ENCODE measurements at regions not wholly inside any gene's neighbourhood (a gene's known extent, or its start where the extent isn't known, plus 50 kb on each side); places are given as distances from the start of the nearest gene placed in this dataset.
A peak's percentile ranks its signal among the peaks of the same experiment; 100 is the strongest.

DNA sequence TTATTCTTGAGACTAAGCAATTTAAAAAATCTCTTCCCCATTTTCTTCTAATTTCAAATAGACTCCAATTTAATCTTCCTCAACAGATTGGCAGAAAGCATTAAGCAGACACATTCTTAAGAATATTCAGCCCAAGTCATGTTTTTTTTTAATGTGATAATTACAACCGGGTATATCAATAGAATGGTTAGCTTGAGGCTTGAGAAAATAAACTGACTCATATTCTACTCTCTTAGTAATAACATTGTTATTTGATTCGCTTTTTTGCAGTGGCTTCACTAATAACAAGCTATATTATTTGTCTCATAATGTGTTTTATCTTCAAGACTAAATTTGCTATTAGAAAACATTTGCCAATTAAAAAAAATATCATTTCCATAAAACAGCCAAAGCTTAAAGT lies 488.6 kb upstream of the RGS18 start:
- H3K4me3 ChIP-seq (ENCODE audit: insufficient read depth in 1 of 2, low read depth in 1 of 2, low read length in 2 of 2) = no peak overlapping the region
- no peak overlapping the region for H2BK15ac ChIP-seq (ENCODE audit: low read depth, poor library complexity, severe bottlenecking)
- H3K14ac ChIP-seq (ENCODE audit: low read length in 2 of 2) = no peak overlapping the region
- H2BK5ac ChIP-seq (ENCODE audit: low read depth, low read length, poor library complexity, severe bottlenecking) = no peak overlapping the region
- no peak overlapping the region for H4K91ac ChIP-seq (ENCODE audit: low read length)
- H3K4me2 ChIP-seq (ENCODE audit: low read length, poor library complexity, severe bottlenecking) = no peak overlapping the region
- peaks cover 2% of the 10 kb centered on the region for H3K4me1 ChIP-seq (ENCODE audit: control insufficient read depth, insufficient read depth, low read depth, low read length)
- no peaks in the 10 kb centered on the region for H3K36me3 ChIP-seq (ENCODE audit: control insufficient read depth in 1 of 2, insufficient read depth in 2 of 2, low read depth in 1 of 2, low read length in 2 of 2)
- no peaks in the 10 kb centered on the region for H3K79me1 ChIP-seq (replicated peaks; ENCODE audit: low read length, poor library complexity, severe bottlenecking)
- H2BK12ac ChIP-seq (ENCODE audit: low read length in 2 of 2) = no peak overlapping the region
- no peak overlapping the region for H3K4ac ChIP-seq (ENCODE audit: low read depth in 1 of 2, low read length in 2 of 2)
- no peak for DNase-seq
- no peak overlapping the region for H3K9ac ChIP-seq (ENCODE audit: low read length)
- H4K8ac ChIP-seq (ENCODE audit: low read length) = no peak overlapping the region
- H3K9me3 ChIP-seq (ENCODE audit: control insufficient read depth, low read length) = no peaks in the 10 kb centered on the region
- no peak overlapping the region for H2AFZ ChIP-seq (ENCODE audit: low read depth, low read length)
- H2AK5ac ChIP-seq (ENCODE audit: low read length, severe bottlenecking) = no peak overlapping the region
- no peak overlapping the region for H2BK120ac ChIP-seq (ENCODE audit: low read depth, low read length)
- WGBS = no CpG with 5 or more reads among the region's 2 CpGs
- H3K27me3 ChIP-seq (ENCODE audit: control insufficient read depth in 1 of 2, insufficient read depth in 1 of 2, low read length in 2 of 2) = no peaks in the 10 kb centered on the region
- H3K27ac ChIP-seq (ENCODE audit: low read length, poor library complexity, severe bottlenecking) = no peak overlapping the region
- no peak overlapping the region for H3K18ac ChIP-seq (ENCODE audit: low read depth in 1 of 2, low read length in 2 of 2)
- no peak overlapping the region for H3K23ac ChIP-seq (ENCODE audit: low read length in 2 of 2)

- WGBS = 37% methylated on average over 2 of the region's 2 CpGs
- Histone ChIP-seq H3K9ac (ENCODE audit: low read length) (no peak overlapping the region), H3K9me3 (ENCODE audit: control insufficient read depth, low read length) (no peaks in the 10 kb centered on the region), H3K4ac (ENCODE audit: low read depth in 1 of 2, low read length in 2 of 2) (no peak overlapping the region), H3K4me3 (ENCODE audit: insufficient read depth in 1 of 2, low read depth in 1 of 2, low read length in 2 of 2) (no peak overlapping the region), H3K4me2 (ENCODE audit: low read length, poor library complexity, severe bottlenecking) (no peak overlapping the region), H3K18ac (ENCODE audit: low read depth in 1 of 2, low read length in 2 of 2) (no peak overlapping the region), H4K8ac (ENCODE audit: low read length) (no peak overlapping the region), H3K79me1 (replicated peaks; ENCODE audit: low read length, poor library complexity, severe bottlenecking) (no peaks in the 10 kb centered on the region), H2BK120ac (ENCODE audit: low read depth, low read length) (no peak overlapping the region), H3K23ac (ENCODE audit: low read length in 2 of 2) (no peak overlapping the region), H3K27me3 (ENCODE audit: control insufficient read depth in 1 of 2, insufficient read depth in 1 of 2, low read length in 2 of 2) (no peaks in the 10 kb centered on the region), H2BK5ac (ENCODE audit: low read depth, low read length, poor library complexity, severe bottlenecking) (no peak overlapping the region), H2BK15ac (ENCODE audit: low read depth, poor library complexity, severe bottlenecking) (no peak overlapping the region), H4K91ac (ENCODE audit: low read length) (no peak overlapping the region), H2AK5ac (ENCODE audit: low read length, severe bottlenecking) (peak overlapping the region; percentile 90), H2BK12ac (ENCODE audit: low read length in 2 of 2) (no peak overlapping the region), H3K4me1 (ENCODE audit: control insufficient read depth, insufficient read depth, low read depth, low read length) (peaks cover 2% of the 10 kb centered on the region), H3K36me3 (ENCODE audit: control insufficient read depth in 1 of 2, insufficient read depth in 2 of 2, low read depth in 1 of 2, low read length in 2 of 2) (no peaks in the 10 kb centered on the region), H3K14ac (ENCODE audit: low read length in 2 of 2) (no peak overlapping the region), H3K27ac (ENCODE audit: low read length, poor library complexity, severe bottlenecking) (peak overlapping the region; percentile 59), H2AFZ (ENCODE audit: low read depth, low read length) (no peak overlapping the region)
- DNase-seq = peak; percentile 29
These were observed 487.0 kb upstream of the RGS18 start for GRCh38 chr1:191671236-191671635.

DNA sequence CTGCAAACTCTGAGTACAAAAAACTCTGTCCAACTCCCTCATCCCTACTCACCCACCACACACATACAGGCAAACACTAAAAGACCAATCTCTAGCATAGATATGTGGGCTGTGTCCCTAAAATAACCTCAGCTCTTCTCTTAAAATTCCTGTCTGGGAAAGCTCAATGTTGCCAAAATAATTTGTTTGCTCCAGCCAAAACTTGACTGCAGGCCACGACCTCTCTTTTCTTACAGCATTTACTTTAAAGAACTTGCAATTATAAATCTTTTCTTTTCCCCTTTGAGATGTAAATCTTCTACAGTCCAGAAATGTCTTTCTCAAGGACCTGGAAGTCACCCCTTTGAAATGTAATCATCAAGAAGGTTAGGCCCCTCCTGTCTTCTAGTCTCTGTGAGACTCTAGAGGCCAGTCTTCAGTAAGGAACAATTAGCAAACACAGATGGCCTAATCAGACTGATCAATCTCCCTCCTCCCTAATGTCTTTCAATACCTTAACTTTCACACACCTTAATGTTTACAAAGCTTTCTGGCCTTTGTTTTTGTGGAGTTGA lies 483.6 kb upstream of the RGS18 start:
- 14% methylated on average over 1 of the region's 1 CpG for WGBS
- H2BK15ac ChIP-seq (ENCODE audit: low read depth, poor library complexity, severe bottlenecking) = no peak overlapping the region

GRCh38 chr1:191675856-191676783 lies 482.1 kb upstream of the RGS18 start:
- H2BK5ac ChIP-seq (ENCODE audit: low read depth, low read length, poor library complexity, severe bottlenecking) = no peak overlapping the region
- no peak overlapping the region for H2BK12ac ChIP-seq (ENCODE audit: low read length in 2 of 2)
- no peak overlapping the region for H3K27ac ChIP-seq (ENCODE audit: low read length, poor library complexity, severe bottlenecking)
- no peak overlapping the region for H3K9ac ChIP-seq (ENCODE audit: low read length)
- H2BK15ac ChIP-seq (ENCODE audit: low read depth, poor library complexity, severe bottlenecking) = no peak overlapping the region
- no peak overlapping the region for H2AFZ ChIP-seq (ENCODE audit: low read depth, low read length)
- no peak overlapping the region for H4K8ac ChIP-seq (ENCODE audit: low read length)
- no peak overlapping the region for H3K4me3 ChIP-seq (ENCODE audit: insufficient read depth in 1 of 2, low read depth in 1 of 2, low read length in 2 of 2)
- H3K14ac ChIP-seq (ENCODE audit: low read length in 2 of 2) = no peak overlapping the region
- no peaks in the 10 kb centered on the region for H3K27me3 ChIP-seq (ENCODE audit: control insufficient read depth in 1 of 2, insufficient read depth in 1 of 2, low read length in 2 of 2)
- DNase-seq = no peak
- no peak overlapping the region for H2BK120ac ChIP-seq (ENCODE audit: low read depth, low read length)
- H3K9me3 ChIP-seq (ENCODE audit: control insufficient read depth, low read length) = peaks cover 13% of the 10 kb centered on the region
- WGBS = 82% methylated on average over 4 of the region's 4 CpGs
- no peak overlapping the region for H3K4ac ChIP-seq (ENCODE audit: low read depth in 1 of 2, low read length in 2 of 2)
- no peak overlapping the region for H2AK5ac ChIP-seq (ENCODE audit: low read length, severe bottlenecking)
- H3K4me2 ChIP-seq (ENCODE audit: low read length, poor library complexity, severe bottlenecking) = no peak overlapping the region
- H3K36me3 ChIP-seq (ENCODE audit: control insufficient read depth in 1 of 2, insufficient read depth in 2 of 2, low read depth in 1 of 2, low read length in 2 of 2) = no peaks in the 10 kb centered on the region
- H3K79me1 ChIP-seq (replicated peaks; ENCODE audit: low read length, poor library complexity, severe bottlenecking) = no peaks in the 10 kb centered on the region
- H3K4me1 ChIP-seq (ENCODE audit: control insufficient read depth, insufficient read depth, low read depth, low read length) = peaks cover 2% of the 10 kb centered on the region
- H4K91ac ChIP-seq (ENCODE audit: low read length) = no peak overlapping the region
- no peak overlapping the region for H3K18ac ChIP-seq (ENCODE audit: low read depth in 1 of 2, low read length in 2 of 2)
- H3K23ac ChIP-seq (ENCODE audit: low read length in 2 of 2) = no peak overlapping the region

More for the DNA sequence above, 483.6 kb upstream of the RGS18 start:
- no peak overlapping the region for H3K14ac ChIP-seq (ENCODE audit: low read length in 2 of 2)
- no peak overlapping the region for H3K4me3 ChIP-seq (ENCODE audit: insufficient read depth in 1 of 2, low read depth in 1 of 2, low read length in 2 of 2)
- H3K27ac ChIP-seq (ENCODE audit: low read length, poor library complexity, severe bottlenecking) = no peak overlapping the region
- H3K9me3 ChIP-seq (ENCODE audit: control insufficient read depth, low read length) = peaks cover 6% of the 10 kb centered on the region
- H2BK5ac ChIP-seq (ENCODE audit: low read depth, low read length, poor library complexity, severe bottlenecking) = no peak overlapping the region
- H3K23ac ChIP-seq (ENCODE audit: low read length in 2 of 2) = no peak overlapping the region
- no peak overlapping the region for H4K91ac ChIP-seq (ENCODE audit: low read length)
- H3K4me2 ChIP-seq (ENCODE audit: low read length, poor library complexity, severe bottlenecking) = no peak overlapping the region
- H2BK12ac ChIP-seq (ENCODE audit: low read length in 2 of 2) = no peak overlapping the region
- peak; percentile 16 for DNase-seq
- H2BK120ac ChIP-seq (ENCODE audit: low read depth, low read length) = no peak overlapping the region
- no peaks in the 10 kb centered on the region for H3K36me3 ChIP-seq (ENCODE audit: control insufficient read depth in 1 of 2, insufficient read depth in 2 of 2, low read depth in 1 of 2, low read length in 2 of 2)
- no peaks in the 10 kb centered on the region for H3K27me3 ChIP-seq (ENCODE audit: control insufficient read depth in 1 of 2, insufficient read depth in 1 of 2, low read length in 2 of 2)
- no peak overlapping the region for H2AFZ ChIP-seq (ENCODE audit: low read depth, low read length)
- H3K9ac ChIP-seq (ENCODE audit: low read length) = no peak overlapping the region
- H3K79me1 ChIP-seq (replicated peaks; ENCODE audit: low read length, poor library complexity, severe bottlenecking) = no peaks in the 10 kb centered on the region
- H3K18ac ChIP-seq (ENCODE audit: low read depth in 1 of 2, low read length in 2 of 2) = no peak overlapping the region
- no peak overlapping the region for H2AK5ac ChIP-seq (ENCODE audit: low read length, severe bottlenecking)
- H3K4me1 ChIP-seq (ENCODE audit: control insufficient read depth, insufficient read depth, low read depth, low read length) = peaks cover 2% of the 10 kb centered on the region
- H4K8ac ChIP-seq (ENCODE audit: low read length) = no peak overlapping the region
- no peak overlapping the region for H3K4ac ChIP-seq (ENCODE audit: low read depth in 1 of 2, low read length in 2 of 2)

Measured in mesenchymal stem cell (in vitro differentiated cells and primary cell).